H9 (cell line): ENCODE measurements at regions not wholly inside any gene's neighbourhood (a gene's known extent, or its start where the extent isn't known, plus 50 kb on each side); places are given as distances from the start of the nearest gene placed in this dataset.
"Not testable (repeated sequence)": the region's sequence is repeated elsewhere in the genome, so short reads cannot be mapped to it uniquely, and the experiment has no call there.

Source experiments
- DNase-seq: peaks from one replicate; pipeline ENCODE4 v3.0.0-alpha.2; 2017
- H2AFZ ChIP-seq: one replicate; pipeline ENCODE4 v1.6.1; 2013; ENCODE audit warnings: mild to moderate bottlenecking, low read length, control low read depth, moderate library complexity
- H2AK5ac ChIP-seq: 2 replicates; pipeline ENCODE4 v1.6.1; 2013; ENCODE audit warnings: low read length, control low read depth, mixed read lengths; ENCODE audit not compliant: insufficient read length
- H2BK120ac ChIP-seq: one replicate; pipeline ENCODE4 v1.6.1; 2013; ENCODE audit warnings: low read depth, mild to moderate bottlenecking, low read length, control low read depth, inconsistent platforms; ENCODE audit not compliant: poor library complexity, severe bottlenecking
- H2BK12ac ChIP-seq: 2 replicates; pipeline ENCODE4 v1.6.1; 2013; ENCODE audit warnings: low read length, control low read depth, mixed read lengths, low read depth; ENCODE audit not compliant: insufficient read length
- H2BK15ac ChIP-seq: 2 replicates; pipeline ENCODE4 v1.6.1; 2013; ENCODE audit warnings: low read depth, low read length, control low read depth
- H2BK20ac ChIP-seq: one replicate; pipeline ENCODE4 v1.6.1; 2013; ENCODE audit warnings: low read depth, mild to moderate bottlenecking, low read length, control low read depth, inconsistent platforms; ENCODE audit not compliant: poor library complexity, severe bottlenecking
- H2BK5ac ChIP-seq: 2 replicates; pipeline ENCODE4 v1.6.1; 2013; ENCODE audit warnings: low read length, control low read depth, mixed read lengths; ENCODE audit not compliant: insufficient read length
- H3K14ac ChIP-seq: 2 replicates; pipeline ENCODE4 v1.6.1; 2013; ENCODE audit warnings: low read length, control low read depth; ENCODE audit not compliant: insufficient read depth
- H3K18ac ChIP-seq: 2 replicates; pipeline ENCODE4 v1.6.1; 2013; ENCODE audit warnings: low read depth, mild to moderate bottlenecking, mixed read lengths, low read length, control low read depth; ENCODE audit not compliant: insufficient read length
- H3K23ac ChIP-seq: 2 replicates; pipeline ENCODE4 v1.6.1; 2013; ENCODE audit warnings: low read length, control low read depth, mixed read lengths, low read depth; ENCODE audit not compliant: insufficient read length
- H3K23me2 ChIP-seq: 2 replicates; pipeline ENCODE4 v1.6.1; 2013; ENCODE audit warnings: low read depth, mild to moderate bottlenecking, mixed read lengths, low read length, control low read depth; ENCODE audit not compliant: insufficient read length, poor library complexity, severe bottlenecking
- H3K27ac ChIP-seq: 2 replicates; pipeline ENCODE4 v1.5.1; 2013; ENCODE audit warnings: low read length, control low read depth, mixed read lengths, low read depth; ENCODE audit not compliant: insufficient read length
- H3K27me3 ChIP-seq: 2 replicates; pipeline ENCODE4 v1.6.1; 2013; ENCODE audit warnings: low read length, control low read depth, inconsistent platforms; ENCODE audit not compliant: insufficient read depth
- H3K4ac ChIP-seq: 2 replicates; pipeline ENCODE4 v1.6.1; 2013; ENCODE audit warnings: low read depth, mild to moderate bottlenecking, control low read depth, inconsistent platforms, low read length, moderate library complexity
- H3K4me1 ChIP-seq: 2 replicates; pipeline ENCODE4 v1.6.1; 2013; ENCODE audit warnings: low read length, control low read depth, inconsistent platforms; ENCODE audit not compliant: insufficient read depth
- H3K4me2 ChIP-seq: 2 replicates; pipeline ENCODE4 v1.6.1; 2013; ENCODE audit warnings: low read length, control low read depth, mixed read lengths; ENCODE audit not compliant: insufficient read length, insufficient read depth
- H3K56ac ChIP-seq: 2 replicates; pipeline ENCODE4 v1.6.1; 2013; ENCODE audit warnings: low read depth, mild to moderate bottlenecking, mixed read lengths, low read length, control low read depth; ENCODE audit not compliant: insufficient read length
- H3K79me1 ChIP-seq: 2 replicates; pipeline ENCODE4 v1.6.1; 2013; ENCODE audit warnings: low read depth, mild to moderate bottlenecking, moderate library complexity, low read length, control low read depth, inconsistent platforms; ENCODE audit not compliant: insufficient read depth, poor library complexity, severe bottlenecking
- H3K79me2 ChIP-seq: 2 replicates; pipeline ENCODE4 v1.6.1; 2013; ENCODE audit warnings: low read length, control low read depth, inconsistent platforms; ENCODE audit not compliant: insufficient read depth
- H3K9ac ChIP-seq: 2 replicates; pipeline ENCODE4 v1.6.1; 2013; ENCODE audit warnings: low read length, control low read depth, mixed read lengths; ENCODE audit not compliant: insufficient read length; ENCODE audit errors: extremely low read depth
- H3K9me3 ChIP-seq: one replicate; pipeline ENCODE4 v1.6.1; 2013; ENCODE audit warnings: low read depth, low read length, inconsistent platforms; ENCODE audit not compliant: control insufficient read depth
- H3T11ph ChIP-seq: one replicate; pipeline ENCODE4 v1.6.1; 2013; ENCODE audit warnings: mild to moderate bottlenecking, low read length, control low read depth, inconsistent platforms
- H4K20me1 ChIP-seq: one replicate; pipeline ENCODE4 v1.6.1; 2013; ENCODE audit not compliant: control insufficient read depth, insufficient read length, insufficient read depth
- H4K5ac ChIP-seq: 2 replicates; pipeline ENCODE4 v1.6.1; 2013; ENCODE audit warnings: low read depth, mild to moderate bottlenecking, mixed read lengths, low read length, control low read depth; ENCODE audit not compliant: insufficient read length
- H4K8ac ChIP-seq: replicated peaks from 2 replicates; pipeline ENCODE4 v1.6.1; 2013; ENCODE audit warnings: low read length, control low read depth, mixed read lengths, low read depth; ENCODE audit not compliant: insufficient read length
- H4K91ac ChIP-seq: 2 replicates; pipeline ENCODE4 v1.6.1; 2013; ENCODE audit warnings: low read depth, mild to moderate bottlenecking, moderate library complexity, mixed read lengths, low read length, control low read depth; ENCODE audit not compliant: insufficient read length
- H3K27ac Mint-ChIP-seq, 3 experiments: 2 replicates in 2 of 3; 3 replicates in 1 of 3; pipeline ENCODE4 v1.8.0; 2020 to 2021; ENCODE audit warnings: mixed read lengths in 3 of 3, mild to moderate bottlenecking in 1 of 3, moderate library complexity in 1 of 3
- H3K27me3 Mint-ChIP-seq: 2 replicates; pipeline ENCODE4 v1.8.0; 2021; ENCODE audit warnings: low read depth, mild to moderate bottlenecking, moderate library complexity, mixed read lengths
- H3K36me3 Mint-ChIP-seq, 3 experiments: 2 replicates in 2 of 3; 3 replicates in 1 of 3; pipeline ENCODE4 v1.8.0; 2020 to 2021; ENCODE audit warnings: low read depth in 3 of 3, mixed read lengths in 3 of 3; ENCODE audit not compliant: insufficient read depth in 1 of 3
- H3K4me1 Mint-ChIP-seq, 2 experiments: 2 replicates each; pipeline ENCODE4 v1.8.0; 2020; ENCODE audit warnings: mixed read lengths in 2 of 2
- H3K4me3 Mint-ChIP-seq, 2 experiments: 2 replicates in 1 of 2; 3 replicates in 1 of 2; pipeline ENCODE4 v1.8.0; 2020 to 2021; ENCODE audit warnings: mild to moderate bottlenecking in 2 of 2, mixed read lengths in 2 of 2, moderate library complexity in 1 of 2
- H3K9me3 Mint-ChIP-seq, 2 experiments: 2 replicates in 1 of 2; 3 replicates in 1 of 2; pipeline ENCODE4 v1.8.0; 2020; ENCODE audit warnings: mild to moderate bottlenecking in 2 of 2, mixed read lengths in 2 of 2, moderate library complexity in 1 of 2
- WGBS: extraction: QIAGEN DNeasy Blood & Tissue Kit; methylation state at CpG from one replicate; pipeline ENCODE4 v1.1.7; 2013; ENCODE audit warnings: missing lambda C conversion rate, low lambda C conversion rate, mixed read lengths; ENCODE audit not compliant: insufficient read length; ENCODE audit errors: extremely low coverage; 5-methylcytosine and 5-hydroxymethylcytosine counted together

DNA sequence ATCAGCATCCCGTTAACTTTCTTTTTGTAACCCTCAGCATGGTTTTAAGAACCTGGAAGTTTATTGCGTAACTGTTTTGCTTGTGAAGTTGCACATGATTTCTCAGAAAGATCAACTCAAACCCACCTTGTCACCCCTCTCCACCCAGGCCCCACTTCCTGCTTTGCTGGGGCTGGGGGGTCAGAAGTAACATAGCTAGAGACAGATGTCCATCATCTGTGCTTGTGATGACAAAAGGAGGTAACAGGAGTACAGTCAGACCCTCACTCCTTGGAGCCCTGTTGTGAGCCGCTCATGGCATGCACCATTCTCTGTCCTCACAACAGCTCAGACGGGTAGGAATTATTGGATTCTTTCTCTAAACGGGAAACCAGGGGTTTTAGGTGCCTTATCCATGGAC lies 172.7 kb upstream of the PLGLB2 start:
- not testable (repeated sequence) for H2BK20ac ChIP-seq, H3T11ph ChIP-seq, H3K9ac ChIP-seq, H3K27me3 Mint-ChIP-seq, H3K27me3 ChIP-seq, H3K27ac Mint-ChIP-seq, H3K23me2 ChIP-seq, H4K91ac ChIP-seq, H3K9me3 Mint-ChIP-seq, H3K79me1 ChIP-seq, H3K14ac ChIP-seq, H3K4me2 ChIP-seq, H4K20me1 ChIP-seq, H3K27ac ChIP-seq, DNase-seq, H3K9me3 ChIP-seq, H3K4me1 ChIP-seq, H3K36me3 Mint-ChIP-seq, H2BK120ac ChIP-seq, H2BK12ac ChIP-seq, H3K4me3 Mint-ChIP-seq, H4K5ac ChIP-seq, H3K18ac ChIP-seq, H2AFZ ChIP-seq, H3K4me1 Mint-ChIP-seq, H3K23ac ChIP-seq, H3K56ac ChIP-seq, H3K79me2 ChIP-seq, H2BK15ac ChIP-seq, H3K4ac ChIP-seq, H2AK5ac ChIP-seq, H2BK5ac ChIP-seq, H4K8ac ChIP-seq
- WGBS: no CpG with 5 or more reads among the region's 5 CpGs

DNA sequence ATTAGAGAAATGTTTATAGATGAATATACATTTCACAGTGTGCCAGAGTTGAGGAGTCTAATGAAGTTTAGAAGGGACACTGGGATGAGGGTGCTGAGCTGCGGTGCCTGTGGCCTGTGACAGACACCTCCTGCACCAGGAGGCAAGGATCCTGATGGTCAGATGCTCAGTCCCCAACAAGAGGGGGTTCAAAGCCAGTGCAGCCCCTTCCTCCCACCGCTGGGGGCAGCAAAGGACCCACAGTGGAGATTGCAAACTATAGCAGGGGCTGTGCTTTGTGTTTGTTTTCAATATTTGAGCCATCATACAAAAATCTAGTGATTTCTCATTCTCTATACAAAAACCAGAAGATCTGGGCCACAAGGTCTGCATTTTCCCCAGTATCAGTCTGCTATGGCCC lies 170.5 kb upstream of the PLGLB2 start:
- not testable (repeated sequence) for H4K5ac ChIP-seq, H3K27me3 ChIP-seq, H3K79me1 ChIP-seq, H2BK5ac ChIP-seq, H2AFZ ChIP-seq, H2BK15ac ChIP-seq, H3K27ac Mint-ChIP-seq, H4K8ac ChIP-seq, H3K23ac ChIP-seq, H3K4me2 ChIP-seq, H2AK5ac ChIP-seq, H3K9me3 Mint-ChIP-seq, H3K9me3 ChIP-seq, H3K4me3 Mint-ChIP-seq, H3K56ac ChIP-seq, H4K20me1 ChIP-seq, H3K4ac ChIP-seq, H3K79me2 ChIP-seq, H2BK120ac ChIP-seq, H3K4me1 ChIP-seq, H3K27me3 Mint-ChIP-seq, H3K18ac ChIP-seq, H3K27ac ChIP-seq, H3K4me1 Mint-ChIP-seq, H2BK20ac ChIP-seq, H3K14ac ChIP-seq, H4K91ac ChIP-seq, DNase-seq, H2BK12ac ChIP-seq, H3K23me2 ChIP-seq, H3K36me3 Mint-ChIP-seq, H3K9ac ChIP-seq, H3T11ph ChIP-seq
- no CpG with 5 or more reads among the region's 2 CpGs for WGBS

DNA sequence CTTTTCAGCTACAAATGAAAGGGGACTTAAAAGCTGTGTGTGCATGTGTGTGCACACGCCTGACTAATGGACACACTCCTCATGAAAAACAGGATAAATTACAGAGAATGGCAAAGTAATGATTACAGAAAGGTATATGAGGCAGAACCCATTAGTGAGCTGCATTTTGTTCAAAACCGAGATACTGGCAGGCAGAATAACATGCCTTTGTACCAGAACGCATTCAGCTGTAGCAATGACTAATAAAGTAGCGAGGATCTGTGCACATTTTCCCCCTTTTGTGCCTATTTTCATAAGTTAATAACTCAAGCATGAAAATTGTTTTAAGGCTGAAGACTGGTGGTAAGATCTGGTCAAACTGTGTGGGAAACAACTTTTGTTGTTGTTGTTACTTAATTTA lies 165.7 kb upstream of the PLGLB2 start:
- not testable (repeated sequence) for H3K23ac ChIP-seq, H4K8ac ChIP-seq, H3K18ac ChIP-seq, H3K4me1 ChIP-seq, H3K14ac ChIP-seq, H4K5ac ChIP-seq, H2BK12ac ChIP-seq, H2BK120ac ChIP-seq, H3K27me3 ChIP-seq, H3K27ac ChIP-seq, H3K27me3 Mint-ChIP-seq, H3K4me2 ChIP-seq, H4K20me1 ChIP-seq, H2AK5ac ChIP-seq, H3K9ac ChIP-seq, H3K9me3 Mint-ChIP-seq, H2BK20ac ChIP-seq, H3K23me2 ChIP-seq, H3K4me3 Mint-ChIP-seq, H3T11ph ChIP-seq, H3K36me3 Mint-ChIP-seq, H4K91ac ChIP-seq, H3K4me1 Mint-ChIP-seq, H3K27ac Mint-ChIP-seq, DNase-seq, H2BK5ac ChIP-seq, H2BK15ac ChIP-seq, H3K56ac ChIP-seq, H3K79me1 ChIP-seq, H3K79me2 ChIP-seq, H3K4ac ChIP-seq, H3K9me3 ChIP-seq, H2AFZ ChIP-seq
- WGBS: no CpG with 5 or more reads among the region's 4 CpGs
